IMR-90 (cell line): ENCODE measurements at regions not wholly inside any gene's neighbourhood (a gene's known extent, or its start where the extent isn't known, plus 50 kb on each side); places are given as distances from the start of the nearest gene placed in this dataset.

Experiments used
- ATAC-seq: fragments of 200-7000 bp; cut with Tn5 transposase; 2 replicates; pipeline ENCODE4 v1.9.1; 2020; ENCODE audit warnings: low read depth, mild to moderate bottlenecking, moderate library complexity
- BruUV-seq: library from RNA; stranded (reverse); fragments of 400-500 nt; replicated peaks from 2 replicates; lab custom pipeline; 2021; lab: Mats Ljungman, UMichigan
- CTCF ChIA-PET: fragments of 300-600 bp; formaldehyde crosslinking; extraction: SDS; loops from one replicate; lab custom pipeline; 2021; ENCODE audit warnings: antibody characterized with exemption; lab: Yijun Ruan, JAX
- POLR2A ChIA-PET: fragments of 300-600 bp; sonication (Branson Sonifier 250); formaldehyde crosslinking; loops from one replicate; lab custom pipeline; 2022; ENCODE audit warnings: antibody characterized with exemption; ENCODE audit not compliant: unreplicated experiment; lab: Charles Lee
- DNase-seq: peaks from one replicate; pipeline ENCODE4 v3.0.0; 2013
- H2AFZ ChIP-seq: replicated peaks from 2 replicates; pipeline ENCODE3; 2013; ENCODE audit warnings: low read length, mild to moderate bottlenecking; ENCODE audit not compliant: poor library complexity
- H2AK5ac ChIP-seq: 2 replicates; pipeline ENCODE4 v1.6.1; 2013; ENCODE audit warnings: low read depth, low read length, inconsistent platforms
- H2AK9ac ChIP-seq: replicated peaks from 2 replicates; pipeline ENCODE3; 2013; ENCODE audit warnings: mild to moderate bottlenecking, low read depth, low read length, moderate library complexity; ENCODE audit not compliant: poor library complexity
- H2BK120ac ChIP-seq: 2 replicates; pipeline ENCODE4 v1.6.1; 2013; ENCODE audit warnings: low read depth, low read length, inconsistent platforms
- H2BK15ac ChIP-seq: 3 replicates; pipeline ENCODE4 v1.6.1; 2013; ENCODE audit warnings: low read depth, low read length, inconsistent platforms
- H2BK20ac ChIP-seq: 2 replicates; pipeline ENCODE4 v1.6.1; 2013; ENCODE audit warnings: low read depth, mild to moderate bottlenecking, inconsistent platforms, low read length, moderate library complexity
- H2BK5ac ChIP-seq: 2 replicates; pipeline ENCODE4 v1.6.1; 2013; ENCODE audit warnings: mild to moderate bottlenecking, low read depth, low read length, inconsistent platforms; ENCODE audit not compliant: poor library complexity, severe bottlenecking
- H3K14ac ChIP-seq: replicated peaks from 2 replicates; pipeline ENCODE4 v1.6.1; 2013; ENCODE audit warnings: low read depth, low read length, inconsistent platforms
- H3K18ac ChIP-seq: 2 replicates; pipeline ENCODE4 v1.6.1; 2013; ENCODE audit warnings: low read depth, low read length, control low read depth
- H3K23ac ChIP-seq: 2 replicates; pipeline ENCODE4 v1.6.1; 2013; ENCODE audit warnings: low read depth, low read length, inconsistent platforms
- H3K27ac ChIP-seq: 2 replicates; pipeline ENCODE4 v1.5.1; 2013; ENCODE audit warnings: mild to moderate bottlenecking, control low read depth, low read length; ENCODE audit not compliant: insufficient read depth
- H3K27me3 ChIP-seq: 2 replicates; pipeline ENCODE4 v1.6.1; 2013; ENCODE audit warnings: low read length; ENCODE audit not compliant: control insufficient read depth, insufficient read depth
- H3K36me3 ChIP-seq: 2 replicates; pipeline ENCODE4 v1.6.1; 2013; ENCODE audit warnings: low read length, mixed read lengths; ENCODE audit not compliant: control insufficient read depth, insufficient read depth
- H3K4ac ChIP-seq: 2 replicates; pipeline ENCODE4 v1.6.1; 2013; ENCODE audit warnings: low read depth, low read length, inconsistent platforms
- H3K4me1 ChIP-seq: 2 replicates; pipeline ENCODE4 v1.6.1; 2013; ENCODE audit warnings: low read length, mixed read lengths; ENCODE audit not compliant: control insufficient read depth, insufficient read depth
- H3K4me2 ChIP-seq: 2 replicates; pipeline ENCODE4 v1.6.1; 2013; ENCODE audit warnings: low read depth, mild to moderate bottlenecking, control low read depth, low read length, moderate library complexity
- H3K4me3 ChIP-seq: 2 replicates; pipeline ENCODE4 v1.5.1; 2013; ENCODE audit warnings: low read depth, mild to moderate bottlenecking, control low read depth, low read length, moderate library complexity; ENCODE audit not compliant: insufficient read depth
- H3K56ac ChIP-seq: 2 replicates; pipeline ENCODE4 v1.6.1; 2013; ENCODE audit warnings: low read length, inconsistent platforms; ENCODE audit not compliant: insufficient read depth; ENCODE audit errors: extremely low read depth
- H3K79me1 ChIP-seq, 2 experiments: 2 replicates each; pipeline ENCODE4 v1.6.1; 2013; ENCODE audit warnings: low read length in 2 of 2, inconsistent platforms in 1 of 2, low read depth in 1 of 2
- H3K9ac ChIP-seq: 2 replicates; pipeline ENCODE4 v1.6.1; 2013; ENCODE audit warnings: low read depth, low read length, control low read depth
- H3K9me1 ChIP-seq: 2 replicates; pipeline ENCODE4 v1.6.1; 2013; ENCODE audit warnings: low read length, inconsistent platforms; ENCODE audit not compliant: insufficient read depth
- H3K9me3 ChIP-seq: 2 replicates; pipeline ENCODE4 v1.6.1; 2013; ENCODE audit warnings: low read length; ENCODE audit not compliant: control insufficient read depth, insufficient read depth
- H4K20me1 ChIP-seq: 2 replicates; pipeline ENCODE4 v1.6.1; 2013; ENCODE audit warnings: low read length, inconsistent platforms; ENCODE audit not compliant: insufficient read depth
- H4K5ac ChIP-seq: 2 replicates; pipeline ENCODE4 v1.6.1; 2013; ENCODE audit warnings: mild to moderate bottlenecking, low read depth, low read length, control low read depth
- H4K8ac ChIP-seq, 2 experiments: 2 replicates each; pipeline ENCODE4 v1.6.1; 2013; ENCODE audit warnings: low read depth in 2 of 2, low read length in 2 of 2, control low read depth in 1 of 2, inconsistent platforms in 1 of 2
- H4K91ac ChIP-seq: 2 replicates; pipeline ENCODE4 v1.6.1; 2013; ENCODE audit warnings: low read depth, low read length, inconsistent platforms; ENCODE audit not compliant: insufficient read depth
- FOS ChIP-seq: fragments of 150-350 bp; IDR thresholded peaks from 2 replicates; pipeline ENCODE4 v1.6.1; 2016; ENCODE audit warnings: low read depth, low read length
- MAFK ChIP-seq: IDR thresholded peaks from 2 replicates; pipeline ENCODE4 v1.6.1; 2012; ENCODE audit warnings: low read depth, low read length, improper control_type of control experiment
- RAD21 ChIP-seq: IDR thresholded peaks from 2 replicates; pipeline ENCODE4 v1.6.1; 2012; ENCODE audit warnings: low read length, improper control_type of control experiment
- RFX5 ChIP-seq: IDR thresholded peaks from 2 replicates; pipeline ENCODE4 v1.8.0; 2012; ENCODE audit warnings: low read depth, mild to moderate bottlenecking, low read length, moderate library complexity
- WGBS, 2 experiments: methylation state at CpG; one replicate each; pipeline versions ENCODE4 v1.1.5 to v1.1.7; 2013; ENCODE audit warnings: missing lambda C conversion rate in 2 of 2; ENCODE audit not compliant: insufficient read length in 1 of 2; ENCODE audit errors: extremely low coverage in 2 of 2; 5-methylcytosine and 5-hydroxymethylcytosine counted together
- dilution Hi-C: fragments of 300-500 bp; cut with HindIII; formaldehyde crosslinking; loops from one replicate; pipeline ENCODE4 v1.14.3; 2018; ENCODE audit warnings: low sequenced_read_pairs; ENCODE audit not compliant: unreplicated experiment
- in situ Hi-C: fragments of 300-500 bp; cut with MboI; formaldehyde crosslinking; loops from 3 replicates; pipeline ENCODE4 v1.14.3; 2019; ENCODE audit warnings: low sequenced_read_pairs, inconsistent platforms, mixed read lengths
- intact Hi-C: fragments of 100-400 bp; cut with micrococcal nuclease; formaldehyde crosslinking; loops from 2 replicates; pipeline ENCODE4 v1.10.0; 2022
- TF ChIP-seq, protein P1 (sequence below): conservative IDR thresholded peaks from 2 replicates; pipeline ENCODE4 v1.5.1; 2012; ENCODE audit warnings: mild to moderate bottlenecking, low read depth, low read length, improper control_type of control experiment

DNA sequence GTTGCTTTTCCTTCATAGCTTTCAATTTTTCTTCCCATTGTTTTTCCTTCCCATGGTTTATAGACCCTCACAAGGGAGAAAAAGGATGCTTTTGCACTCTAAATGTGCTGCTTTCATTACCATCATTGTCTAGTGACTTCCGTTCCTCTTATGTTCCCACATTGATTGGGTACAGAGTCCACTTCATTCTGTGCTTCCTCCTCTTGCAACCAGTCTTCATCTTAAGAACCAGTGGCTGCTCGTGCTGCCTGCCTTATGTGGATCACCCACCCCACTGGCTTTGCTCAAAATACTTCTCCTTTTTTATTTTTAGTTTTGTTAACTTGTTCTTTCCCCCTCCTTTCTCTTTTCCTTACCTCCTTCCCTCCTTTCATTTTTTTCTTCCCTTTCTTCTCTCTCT lies 76.5 kb upstream of the BOD1L1 start:
- intact Hi-C loops (loop anchor here (5.0 kb wide), 1 partner anchor 203 kb away; no protein-coding TSS in a partner anchor), in situ Hi-C loops (no loop called here), dilution Hi-C loops (no loop called here)
- Histone ChIP-seq H2AK5ac (no peak overlapping the region), H4K5ac (no peak overlapping the region), H3K9me3 (no peaks in the 10 kb centered on the region), H3K9ac (no peak overlapping the region), H3K56ac (no peak overlapping the region), H3K27me3 (no peaks in the 10 kb centered on the region), H2BK5ac (no peak overlapping the region), H2AFZ (no peak overlapping the region), H3K4me1 (peaks cover 4% of the 10 kb centered on the region), H2BK15ac (no peak overlapping the region), H3K14ac (no peak overlapping the region), H3K27ac (no peak overlapping the region), H2BK120ac (no peak overlapping the region), H3K4me3 (no peak overlapping the region), H3K4me2 (no peak overlapping the region), H3K18ac (no peak overlapping the region; the same call in 1 of the 2 replicates), H2AK9ac (no peak overlapping the region), H3K23ac (no peak overlapping the region), H2BK20ac (no peak overlapping the region), H4K20me1 (no peaks in the 10 kb centered on the region), H3K4ac (no peak overlapping the region), H4K8ac (no peak overlapping the region), H4K91ac (no peak overlapping the region), H3K36me3 (no peaks in the 10 kb centered on the region), H3K9me1 (no peaks in the 10 kb centered on the region), H3K79me1 (no peaks in the 10 kb centered on the region)
- ChIA-PET CTCF (no interaction called here), POLR2A (no interaction called here)
- no TSS peak for BruUV-seq
- TF ChIP-seq RAD21 (no peak), MAFK (no peak), RFX5 (no peak), FOS (no peak)
- TF ChIP-seq, protein P1, sequence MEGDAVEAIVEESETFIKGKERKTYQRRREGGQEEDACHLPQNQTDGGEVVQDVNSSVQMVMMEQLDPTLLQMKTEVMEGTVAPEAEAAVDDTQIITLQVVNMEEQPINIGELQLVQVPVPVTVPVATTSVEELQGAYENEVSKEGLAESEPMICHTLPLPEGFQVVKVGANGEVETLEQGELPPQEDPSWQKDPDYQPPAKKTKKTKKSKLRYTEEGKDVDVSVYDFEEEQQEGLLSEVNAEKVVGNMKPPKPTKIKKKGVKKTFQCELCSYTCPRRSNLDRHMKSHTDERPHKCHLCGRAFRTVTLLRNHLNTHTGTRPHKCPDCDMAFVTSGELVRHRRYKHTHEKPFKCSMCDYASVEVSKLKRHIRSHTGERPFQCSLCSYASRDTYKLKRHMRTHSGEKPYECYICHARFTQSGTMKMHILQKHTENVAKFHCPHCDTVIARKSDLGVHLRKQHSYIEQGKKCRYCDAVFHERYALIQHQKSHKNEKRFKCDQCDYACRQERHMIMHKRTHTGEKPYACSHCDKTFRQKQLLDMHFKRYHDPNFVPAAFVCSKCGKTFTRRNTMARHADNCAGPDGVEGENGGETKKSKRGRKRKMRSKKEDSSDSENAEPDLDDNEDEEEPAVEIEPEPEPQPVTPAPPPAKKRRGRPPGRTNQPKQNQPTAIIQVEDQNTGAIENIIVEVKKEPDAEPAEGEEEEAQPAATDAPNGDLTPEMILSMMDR: no peak
- WGBS, 2 experiments: 60% methylated on average over 1 of the region's 2 CpGs; no CpG with 5 or more reads in 1 of the 2 experiments
- ATAC-seq: no peak
- DNase-seq: no peak
